PC-3 (cell line): ENCODE measurements at regions not wholly inside any gene's neighbourhood (a gene's known extent, or its start where the extent isn't known, plus 50 kb on each side); places are given as distances from the start of the nearest gene placed in this dataset.
A peak's percentile ranks its signal among the peaks of the same experiment; 100 is the strongest.

Source experiments
- ATAC-seq: fragments of 200-7000 bp; cut with Tn5 transposase; 2 replicates; pipeline ENCODE4 v1.9.1; 2020; ENCODE audit warnings: mild to moderate bottlenecking, moderate library complexity
- BruUV-seq: library from RNA; stranded (reverse); fragments of 400-500 nt; replicated peaks from 2 replicates; lab custom pipeline; 2021; lab: Mats Ljungman, UMichigan
- CTCF ChIA-PET: fragments of 300-600 bp; sonication (Branson Sonifier 250); formaldehyde crosslinking; loops from one replicate; lab custom pipeline; 2022; ENCODE audit warnings: antibody characterized with exemption; lab: Charles Lee
- POLR2A ChIA-PET: fragments of 300-600 bp; sonication (Branson Sonifier 250); formaldehyde crosslinking; loops from one replicate; lab custom pipeline; 2022; ENCODE audit warnings: antibody characterized with exemption; ENCODE audit not compliant: unreplicated experiment; lab: Charles Lee
- DNase-seq: peaks from one replicate; pipeline ENCODE4 v3.0.0-alpha.2; 2015
- H2AFZ ChIP-seq: fragments of 300-600 bp; sonication (generic); 2 replicates; pipeline ENCODE4 v1.6.0; 2016; ENCODE audit warnings: antibody characterized with exemption, low read length
- H3F3A ChIP-seq: fragments of 300-600 bp; sonication (generic); one replicate; pipeline ENCODE4 v1.6.0; 2017; ENCODE audit warnings: antibody characterized with exemption, low read length, control low read depth, mild to moderate bottlenecking; ENCODE audit not compliant: unreplicated experiment
- H3K27ac ChIP-seq: fragments of 300-600 bp; sonication (generic); 2 replicates; pipeline ENCODE4 v1.5.1; 2016; ENCODE audit warnings: mild to moderate bottlenecking, low read length
- H3K27me3 ChIP-seq: fragments of 300-600 bp; sonication (generic); 2 replicates; pipeline ENCODE4 v1.6.1; 2016; ENCODE audit warnings: low read length, mixed read lengths
- H3K36me3 ChIP-seq: fragments of 300-600 bp; sonication (generic); 2 replicates; pipeline ENCODE4 v1.6.1; 2016; ENCODE audit warnings: low read depth, mixed run types, low read length, mixed read lengths
- H3K4me1 ChIP-seq: fragments of 300-600 bp; sonication (generic); 2 replicates; pipeline ENCODE4 v1.5.1; 2016; ENCODE audit warnings: low read length; ENCODE audit not compliant: insufficient read depth
- H3K4me2 ChIP-seq: fragments of 300-600 bp; sonication (generic); 2 replicates; pipeline ENCODE4 v1.6.0; 2016; ENCODE audit warnings: low read length
- H3K4me3 ChIP-seq: fragments of 300-600 bp; sonication (generic); 2 replicates; pipeline ENCODE4 v1.5.1; 2016; ENCODE audit warnings: mild to moderate bottlenecking, low read length, mixed read lengths
- H3K79me2 ChIP-seq: fragments of 300-600 bp; sonication (generic); 2 replicates; pipeline ENCODE4 v1.6.1; 2017; ENCODE audit warnings: low read length, mixed read lengths
- H3K9ac ChIP-seq: fragments of 300-600 bp; sonication (generic); 2 replicates; pipeline ENCODE4 v1.6.0; 2016; ENCODE audit warnings: mild to moderate bottlenecking, low read length
- H3K9me2 ChIP-seq: fragments of 300-600 bp; sonication (generic); replicated peaks from 2 replicates; pipeline ENCODE4 v1.6.1; 2016; ENCODE audit warnings: mixed run types, low read length, mixed read lengths
- H3K9me3 ChIP-seq: fragments of 300-600 bp; sonication (generic); 2 replicates; pipeline ENCODE4 v1.6.1; 2016; ENCODE audit warnings: low read length, mixed read lengths
- H4K20me1 ChIP-seq: fragments of 300-600 bp; sonication (generic); 2 replicates; pipeline ENCODE4 v1.6.1; 2016; ENCODE audit warnings: low read length, mixed read lengths
- CTCF ChIP-seq: fragments of 300-600 bp; sonication (generic); conservative IDR thresholded peaks from 2 replicates; pipeline ENCODE4 v1.5.1; 2017; ENCODE audit warnings: antibody characterized with exemption, low read depth, mild to moderate bottlenecking, low read length
- EZH2 ChIP-seq: fragments of 300-600 bp; sonication (generic); IDR thresholded peaks from one replicate; pipeline ENCODE4 v1.6.1; 2017; ENCODE audit warnings: antibody characterized with exemption, mild to moderate bottlenecking, low read length; ENCODE audit not compliant: unreplicated experiment
- EZH2phosphoT487 ChIP-seq: fragments of 300-600 bp; sonication (generic); IDR thresholded peaks from 2 replicates; pipeline ENCODE4 v1.6.1; 2018; ENCODE audit warnings: mild to moderate bottlenecking, antibody characterized with exemption, low read length, borderline replicate concordance
- intact Hi-C: fragments of 100-400 bp; cut with micrococcal nuclease; formaldehyde crosslinking; loops from 2 replicates; pipeline ENCODE4 v1.9.0; 2023

DNA sequence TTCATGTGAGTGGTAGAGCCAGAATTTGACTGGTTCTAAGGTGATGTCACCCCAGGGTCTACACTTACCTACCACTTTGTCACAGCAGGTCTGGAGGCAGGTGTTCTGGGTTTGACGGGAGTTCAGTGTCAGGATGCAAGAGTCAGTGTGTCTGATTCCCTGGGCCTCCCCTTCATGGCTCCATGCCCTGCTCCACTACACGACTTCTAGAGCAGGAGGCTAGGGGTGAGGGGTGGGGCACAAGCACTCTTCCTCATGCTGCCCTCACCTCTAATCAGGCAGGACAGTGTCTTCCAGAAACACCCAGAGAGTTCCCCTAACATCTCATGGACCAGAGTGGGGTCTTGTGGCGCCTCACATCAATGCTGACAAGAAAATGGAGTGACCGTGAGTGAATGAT, 118.2 kb downstream of the CDC5L start:
- ATAC-seq: no peak
- peaks cover 13% of the 10 kb centered on the region for H3K4me1 ChIP-seq
- 0 out of 2 replicates have a peak, but pooled peaks cover 4% of the 10 kb centered on the region for H3K9me2 ChIP-seq
- no peaks in the 10 kb centered on the region for H3K36me3 ChIP-seq
- TF ChIP-seq CTCF (no peak), EZH2 (no peak), EZH2phosphoT487 (no peak)
- H2AFZ ChIP-seq: no peak overlapping the region
- no peaks in the 10 kb centered on the region for H3K79me2 ChIP-seq
- no peaks in the 10 kb centered on the region for H4K20me1 ChIP-seq
- POLR2A ChIA-PET: no interaction called here
- no TSS peak for BruUV-seq
- CTCF ChIA-PET: no interaction called here
- intact Hi-C loops: no loop called here
- no peaks in the 10 kb centered on the region for H3F3A ChIP-seq
- H3K27ac ChIP-seq: no peak overlapping the region
- no peak overlapping the region for H3K4me2 ChIP-seq
- DNase-seq: no peak
- no peak overlapping the region for H3K9ac ChIP-seq
- no peaks in the 10 kb centered on the region for H3K27me3 ChIP-seq
- H3K9me3 ChIP-seq: no peaks in the 10 kb centered on the region
- H3K4me3 ChIP-seq: no peak overlapping the region

- H3F3A ChIP-seq: no peaks in the 10 kb centered on the region
- H3K9me3 ChIP-seq: no peaks in the 10 kb centered on the region
- no peak for ATAC-seq
- H3K79me2 ChIP-seq: no peaks in the 10 kb centered on the region
- TF ChIP-seq EZH2phosphoT487 (no peak), EZH2 (no peak), CTCF (no peak)
- no peaks in the 10 kb centered on the region for H3K36me3 ChIP-seq
- DNase-seq: no peak
- no peak overlapping the region for H3K27ac ChIP-seq
- CTCF ChIA-PET: no interaction called here
- no peaks in the 10 kb centered on the region for H4K20me1 ChIP-seq
- intact Hi-C loops: no loop called here
- no peak overlapping the region for H3K9ac ChIP-seq
- no TSS peak for BruUV-seq
- no peak overlapping the region for H2AFZ ChIP-seq
- H3K4me1 ChIP-seq: peaks cover 13% of the 10 kb centered on the region
- POLR2A ChIA-PET: no interaction called here
- no peak overlapping the region for H3K4me3 ChIP-seq
- H3K9me2 ChIP-seq: 0 out of 2 replicates have a peak, but pooled peaks cover 4% of the 10 kb centered on the region
- H3K27me3 ChIP-seq: no peaks in the 10 kb centered on the region
- H3K4me2 ChIP-seq: no peak overlapping the region
Measured at GRCh38 chr6:44507014-44507413, 119.5 kb downstream of the CDC5L start.

GRCh38 chr6:44508646-44509045, 121.1 kb downstream of the CDC5L start:
- intact Hi-C loops: loop anchor here (2.0 kb wide), 1 partner anchor 18 kb away; no protein-coding TSS in a partner anchor
- Histone ChIP-seq H3K79me2 (no peaks in the 10 kb centered on the region), H3K9me3 (no peaks in the 10 kb centered on the region), H3K4me1 (peaks cover 13% of the 10 kb centered on the region), H3K9me2 (0 out of 2 replicates have a peak, but pooled peaks cover 4% of the 10 kb centered on the region), H3K27ac (peak overlapping the region; percentile 17; the same call in 1 of the 2 replicates), H3K27me3 (no peaks in the 10 kb centered on the region), H3K4me3 (no peak overlapping the region), H3F3A (no peaks in the 10 kb centered on the region), H3K36me3 (no peaks in the 10 kb centered on the region), H3K9ac (no peak overlapping the region), H3K4me2 (no peak overlapping the region), H4K20me1 (no peaks in the 10 kb centered on the region), H2AFZ (no peak overlapping the region)
- ChIA-PET CTCF (interaction anchor here (0.7 to 1.4 kb wide), 2 partner anchors 22 to 33 kb away, joined by 3 to 7 read pairs; no protein-coding TSS in a partner anchor), POLR2A (no interaction called here)
- DNase-seq: peak; percentile 73
- TF ChIP-seq EZH2phosphoT487: no peak
- no peak for TF ChIP-seq EZH2
- TF ChIP-seq CTCF: no peak
- BruUV-seq: no TSS peak
- ATAC-seq: peak; percentile 98
